ENCODE measurements at regions not wholly inside any gene's neighbourhood (a gene's known extent, or its start where the extent isn't known, plus 50 kb on each side); places are given as distances from the start of the nearest gene placed in this dataset.
"Not testable (repeated sequence)": the region's sequence is repeated elsewhere in the genome, so short reads cannot be mapped to it uniquely, and the experiment has no call there.

- DNase-seq: no peak
Observed at GRCh38 chr10:32217216-32217615, 129.7 kb downstream of the EPC1 start.

GRCh38 chr10:32213838-32214237, 133.1 kb downstream of the EPC1 start:
- DNase-seq: not testable (repeated sequence)

- no peak for DNase-seq
Observed at GRCh38 chr10:32211046-32211363, 136.0 kb downstream of the EPC1 start.

- DNase-seq: peak in 1 of 2 donors; percentile 5
Observed at GRCh38 chr10:32210306-32211045, 136.5 kb downstream of the EPC1 start.

- DNase-seq: not testable (repeated sequence)
Observed at GRCh38 chr10:32208005-32208404, 139.0 kb downstream of the EPC1 start.

- peak; percentile 40 to 54 for DNase-seq
Observed at GRCh38 chr10:32207544-32207943, 139.4 kb downstream of the EPC1 start.

- DNase-seq: no peak
Observed at GRCh38 chr10:32205670-32206069, 141.3 kb downstream of the EPC1 start.

- DNase-seq: no peak
Observed at GRCh38 chr10:32204606-32205005, 142.4 kb downstream of the EPC1 start.

GRCh38 chr10:32199714-32200394, 143.6 kb upstream of the KIF5B start:
- DNase-seq: no peak

- no peak for DNase-seq
Observed at GRCh38 chr10:32197423-32197822, 141.2 kb upstream of the KIF5B start.

GRCh38 chr10:32190890-32191491, 134.8 kb upstream of the KIF5B start:
- no peak for DNase-seq

GRCh38 chr10:32189400-32190084, 133.3 kb upstream of the KIF5B start:
- no peak for DNase-seq

GRCh38 chr10:32188601-32189000, 132.4 kb upstream of the KIF5B start:
- DNase-seq: not testable (repeated sequence)

GRCh38 chr10:32187686-32188085, 131.5 kb upstream of the KIF5B start:
- no peak for DNase-seq

- DNase-seq: not testable (repeated sequence)
Observed at GRCh38 chr10:32183652-32184051, 127.4 kb upstream of the KIF5B start.

GRCh38 chr10:32182476-32182875, 126.3 kb upstream of the KIF5B start:
- DNase-seq: no peak

- no peak for DNase-seq
Observed at GRCh38 chr10:32180390-32181280, 124.4 kb upstream of the KIF5B start.

GRCh38 chr10:32179836-32180235, 123.6 kb upstream of the KIF5B start:
- DNase-seq: no peak

GRCh38 chr10:32177594-32177993, 121.4 kb upstream of the KIF5B start:
- not testable (repeated sequence) for DNase-seq

- DNase-seq: no peak
Observed at GRCh38 chr10:32175629-32176028, 119.4 kb upstream of the KIF5B start.

GRCh38 chr10:32174349-32174893, 118.2 kb upstream of the KIF5B start:
- DNase-seq: no peak

GRCh38 chr10:32171204-32171603, 115.0 kb upstream of the KIF5B start:
- no peak for DNase-seq

All from stimulated activated CD4-positive, alpha-beta T cell treated with anti-CD3 and anti-CD28 coated beads, Interleukin-2, amount 100 ng/mL, for 48 hours (primary cell).